Caco-2 (cell line): ENCODE measurements at regions not wholly inside any gene's neighbourhood (a gene's known extent, or its start where the extent isn't known, plus 50 kb on each side); places are given as distances from the start of the nearest gene placed in this dataset.

Experiments used
- BruUV-seq: library from RNA; stranded (reverse); fragments of 400-500 nt; replicated peaks from 2 replicates; lab custom pipeline; 2021; lab: Mats Ljungman, UMichigan
- CTCF ChIA-PET: fragments of 300-600 bp; sonication (Branson Sonifier 250); formaldehyde crosslinking; loops from one replicate; lab custom pipeline; 2022; ENCODE audit warnings: antibody characterized with exemption; lab: Charles Lee
- POLR2A ChIA-PET: fragments of 300-600 bp; sonication (Branson Sonifier 250); formaldehyde crosslinking; loops from one replicate; lab custom pipeline; 2022; ENCODE audit warnings: antibody characterized with exemption; lab: Charles Lee
- DNase-seq, 2 experiments: peaks; one replicate each; pipeline versions ENCODE4 v3.0.0 to v3.0.0-alpha.2; 2020 to 2022
- H3K27me3 ChIP-seq: replicated peaks from 2 replicates; pipeline ENCODE4 v1.6.0; 2011; ENCODE audit warnings: low read length; ENCODE audit not compliant: control insufficient read depth, insufficient read depth
- H3K36me3 ChIP-seq: 2 replicates; pipeline ENCODE4 v1.5.1; 2011; ENCODE audit warnings: low read length; ENCODE audit not compliant: control insufficient read depth, insufficient read depth
- H3K4me1 ChIP-seq: fragments of 250-450 bp; sonication (Bioruptor Pico); 2 replicates; pipeline ENCODE4 v1.5.1; 2020; ENCODE audit warnings: mild to moderate bottlenecking
- H3K4me3 ChIP-seq: 2 replicates; pipeline ENCODE4 v1.5.1; 2011; ENCODE audit warnings: low read depth, mild to moderate bottlenecking, control low read depth, low read length
- H3K9me3 ChIP-seq: fragments of 250-450 bp; sonication (Bioruptor Pico); 2 replicates; pipeline ENCODE4 v1.5.1; 2020; ENCODE audit warnings: mild to moderate bottlenecking, moderate library complexity
- H3K27ac Mint-ChIP-seq: one replicate; pipeline ENCODE4 v1.8.0; 2022; ENCODE audit warnings: mixed read lengths; ENCODE audit not compliant: unreplicated experiment
- H3K27me3 Mint-ChIP-seq: one replicate; pipeline ENCODE4 v1.8.0; 2022; ENCODE audit warnings: mixed read lengths; ENCODE audit not compliant: insufficient read depth, unreplicated experiment
- H3K36me3 Mint-ChIP-seq: one replicate; pipeline ENCODE4 v1.8.0; 2022; ENCODE audit warnings: mild to moderate bottlenecking, mixed read lengths; ENCODE audit not compliant: insufficient read depth, unreplicated experiment
- H3K4me1 Mint-ChIP-seq: one replicate; pipeline ENCODE4 v1.8.0; 2022; ENCODE audit warnings: low read depth, mixed read lengths; ENCODE audit not compliant: unreplicated experiment
- H3K4me3 Mint-ChIP-seq: one replicate; pipeline ENCODE4 v1.8.0; 2022; ENCODE audit warnings: mild to moderate bottlenecking, moderate library complexity, mixed read lengths; ENCODE audit not compliant: unreplicated experiment
- H3K9me3 Mint-ChIP-seq: one replicate; pipeline ENCODE4 v1.8.0; 2022; ENCODE audit warnings: mixed read lengths; ENCODE audit not compliant: unreplicated experiment
- intact Hi-C: fragments of 100-400 bp; cut with micrococcal nuclease; formaldehyde crosslinking; loops from one replicate; pipeline ENCODE4 v1.10.0; 2022; ENCODE audit not compliant: unreplicated experiment
- TF ChIP-seq, protein P1 (sequence below), 2 experiments: fragments of 200-600 bp in 1 of 2; IDR thresholded peaks; 1 replicate in 1 of 2; 2 replicates in 1 of 2; pipeline versions ENCODE4 v1.5.1 to v1.8.0; 2011 to 2022; ENCODE audit warnings: antibody characterized with exemption in 1 of 2, control low read depth in 1 of 2, inconsistent platforms in 1 of 2, low read depth in 1 of 2, low read length in 1 of 2, mild to moderate bottlenecking in 1 of 2, moderate library complexity in 1 of 2; ENCODE audit not compliant: insufficient read depth in 1 of 2, severe bottlenecking in 1 of 2, unreplicated experiment in 1 of 2

DNA sequence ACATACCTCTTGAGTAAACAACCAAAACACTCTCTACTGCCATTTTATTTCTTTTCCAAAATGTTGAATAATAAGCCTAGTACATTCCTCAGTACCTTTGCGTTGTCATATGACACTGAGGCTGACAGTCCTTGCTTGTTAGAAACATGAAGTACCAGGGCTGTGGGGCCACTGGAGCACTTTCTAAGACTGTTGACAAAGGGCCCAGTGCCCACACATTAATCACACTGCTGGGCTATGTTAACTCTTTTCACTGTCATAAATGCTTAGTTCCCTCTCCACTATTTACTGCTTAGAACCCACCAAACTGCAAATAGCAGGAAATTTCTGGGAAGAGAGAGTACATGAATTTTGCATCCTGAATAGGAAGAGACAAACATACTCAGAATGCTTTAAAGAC, 57.1 kb downstream of the FAM47B start:
- Histone ChIP-seq H3K36me3 (no peaks in the 10 kb centered on the region), H3K9me3 (no peaks in the 10 kb centered on the region), H3K4me3 (no peak overlapping the region), H3K27me3 (no peaks in the 10 kb centered on the region), H3K4me1 (no peaks in the 10 kb centered on the region)
- Mint-ChIP-seq H3K4me3 (no peak overlapping the region), H3K36me3 (no peaks in the 10 kb centered on the region), H3K4me1 (no peaks in the 10 kb centered on the region), H3K9me3 (no peaks in the 10 kb centered on the region), H3K27ac (no peak overlapping the region), H3K27me3 (no peaks in the 10 kb centered on the region)
- no peak for DNase-seq
- no TSS peak for BruUV-seq
- intact Hi-C loops: no loop called here
- CTCF ChIA-PET: no interaction called here
- TF ChIP-seq, protein P1, sequence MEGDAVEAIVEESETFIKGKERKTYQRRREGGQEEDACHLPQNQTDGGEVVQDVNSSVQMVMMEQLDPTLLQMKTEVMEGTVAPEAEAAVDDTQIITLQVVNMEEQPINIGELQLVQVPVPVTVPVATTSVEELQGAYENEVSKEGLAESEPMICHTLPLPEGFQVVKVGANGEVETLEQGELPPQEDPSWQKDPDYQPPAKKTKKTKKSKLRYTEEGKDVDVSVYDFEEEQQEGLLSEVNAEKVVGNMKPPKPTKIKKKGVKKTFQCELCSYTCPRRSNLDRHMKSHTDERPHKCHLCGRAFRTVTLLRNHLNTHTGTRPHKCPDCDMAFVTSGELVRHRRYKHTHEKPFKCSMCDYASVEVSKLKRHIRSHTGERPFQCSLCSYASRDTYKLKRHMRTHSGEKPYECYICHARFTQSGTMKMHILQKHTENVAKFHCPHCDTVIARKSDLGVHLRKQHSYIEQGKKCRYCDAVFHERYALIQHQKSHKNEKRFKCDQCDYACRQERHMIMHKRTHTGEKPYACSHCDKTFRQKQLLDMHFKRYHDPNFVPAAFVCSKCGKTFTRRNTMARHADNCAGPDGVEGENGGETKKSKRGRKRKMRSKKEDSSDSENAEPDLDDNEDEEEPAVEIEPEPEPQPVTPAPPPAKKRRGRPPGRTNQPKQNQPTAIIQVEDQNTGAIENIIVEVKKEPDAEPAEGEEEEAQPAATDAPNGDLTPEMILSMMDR (IDR thresholded peaks at IDR 0.05; ENCODE audit: insufficient read depth in 1 of 2, low read depth in 1 of 2, low read length in 1 of 2, severe bottlenecking in 1 of 2, unreplicated experiment in 1 of 2): no peak
- POLR2A ChIA-PET: no interaction called here

DNA sequence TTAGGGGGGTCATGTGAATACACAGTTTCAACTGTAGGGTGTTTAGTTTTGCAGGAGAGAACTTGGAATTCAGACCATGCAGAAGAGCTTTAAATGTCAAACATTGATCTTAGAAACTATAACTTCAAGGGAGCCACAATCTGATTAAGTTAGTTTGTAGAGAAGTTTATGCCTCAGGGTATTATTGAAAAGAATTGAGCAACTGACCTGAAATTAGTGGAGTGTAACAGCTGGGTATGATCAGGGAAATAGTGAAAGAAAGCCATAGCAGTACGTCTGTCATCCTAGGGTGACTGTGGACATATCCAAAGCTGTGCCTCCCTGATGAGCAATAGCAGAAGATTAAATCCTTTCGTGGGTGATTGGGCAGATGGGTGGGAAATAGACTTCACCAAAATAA, 63.8 kb downstream of the FAM47B start:
- no peaks in the 10 kb centered on the region for H3K27me3 Mint-ChIP-seq
- H3K4me1 ChIP-seq: no peaks in the 10 kb centered on the region
- no TSS peak for BruUV-seq
- H3K4me3 Mint-ChIP-seq: no peak overlapping the region
- intact Hi-C loops: no loop called here
- H3K9me3 ChIP-seq: no peaks in the 10 kb centered on the region
- no peaks in the 10 kb centered on the region for H3K36me3 Mint-ChIP-seq
- H3K36me3 ChIP-seq: no peaks in the 10 kb centered on the region
- H3K9me3 Mint-ChIP-seq: peaks cover 11% of the 10 kb centered on the region
- TF ChIP-seq, protein P1 (IDR thresholded peaks at IDR 0.05; ENCODE audit: insufficient read depth in 1 of 2, low read depth in 1 of 2, low read length in 1 of 2, severe bottlenecking in 1 of 2, unreplicated experiment in 1 of 2): no peak
- H3K4me3 ChIP-seq: no peak overlapping the region
- H3K27me3 ChIP-seq: no peaks in the 10 kb centered on the region
- ChIA-PET CTCF (no interaction called here), POLR2A (no interaction called here)
- no peak overlapping the region for H3K27ac Mint-ChIP-seq
- no peak for DNase-seq
- no peaks in the 10 kb centered on the region for H3K4me1 Mint-ChIP-seq

DNA sequence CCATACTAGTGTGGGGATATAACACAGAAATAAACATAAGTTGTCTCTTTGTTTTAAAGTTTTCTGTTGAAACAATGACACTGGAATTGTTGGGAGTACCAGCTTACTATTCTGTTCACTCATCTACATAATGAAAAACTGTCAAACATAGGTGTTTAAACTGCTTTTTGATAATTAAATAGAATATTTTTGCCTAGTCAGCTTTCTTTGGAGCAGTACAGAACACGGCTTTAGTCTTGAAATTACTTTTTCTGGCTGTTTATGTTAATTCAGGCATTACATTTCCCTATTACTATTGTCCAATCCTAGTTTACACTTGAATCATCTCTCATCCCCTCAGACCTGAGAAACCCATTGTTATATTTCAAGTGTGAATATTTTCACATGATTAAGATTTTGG, 73.0 kb downstream of the FAM47B start:
- Mint-ChIP-seq H3K27ac (no peak overlapping the region), H3K36me3 (no peaks in the 10 kb centered on the region), H3K4me3 (no peak overlapping the region), H3K4me1 (no peaks in the 10 kb centered on the region), H3K9me3 (peaks cover 7% of the 10 kb centered on the region), H3K27me3 (no peaks in the 10 kb centered on the region)
- Histone ChIP-seq H3K4me3 (no peak overlapping the region), H3K4me1 (0 out of 2 replicates have a peak, but pooled peaks cover 9% of the 10 kb centered on the region), H3K9me3 (no peaks in the 10 kb centered on the region), H3K36me3 (no peaks in the 10 kb centered on the region), H3K27me3 (no peaks in the 10 kb centered on the region)
- intact Hi-C loops: no loop called here
- DNase-seq: no peak
- CTCF ChIA-PET: no interaction called here
- TF ChIP-seq, protein P1 (IDR thresholded peaks at IDR 0.05; ENCODE audit: insufficient read depth in 1 of 2, low read depth in 1 of 2, low read length in 1 of 2, severe bottlenecking in 1 of 2, unreplicated experiment in 1 of 2): no peak
- no TSS peak for BruUV-seq
- POLR2A ChIA-PET: no interaction called here
